GM19351 (cell line): ENCODE measurements at regions not wholly inside any gene's neighbourhood (a gene's known extent, or its start where the extent isn't known, plus 50 kb on each side); places are given as distances from the start of the nearest gene placed in this dataset.
"Not testable (repeated sequence)": the region's sequence is repeated elsewhere in the genome, so short reads cannot be mapped to it uniquely, and the experiment has no call there.

Experiments
- ATAC-seq: cut with Tn5 transposase; IDR thresholded peaks from one replicate; pipeline ENCODE4 v1.9.1; 2021; ENCODE audit warnings: mild to moderate bottlenecking, moderate library complexity; ENCODE audit not compliant: unreplicated experiment

- ATAC-seq = no peak
Measured at GRCh38 chr2:128591861-128592822, 273.5 kb upstream of the HS6ST1 start.

GRCh38 chr2:128593518-128593878 is 274.8 kb upstream of the HS6ST1 start:
- ATAC-seq = no peak

- ATAC-seq = no peak
Measured at GRCh38 chr2:128593879-128594650, 275.4 kb upstream of the HS6ST1 start.

GRCh38 chr2:128594651-128594910 is 275.9 kb upstream of the HS6ST1 start:
- no peak for ATAC-seq

GRCh38 chr2:128594953-128595677 is 276.4 kb upstream of the HS6ST1 start:
- ATAC-seq = no peak

GRCh38 chr2:128595763-128596395 is 277.2 kb upstream of the HS6ST1 start:
- ATAC-seq = no peak

- no peak for ATAC-seq
Measured at GRCh38 chr2:128596396-128597120, 277.9 kb upstream of the HS6ST1 start.

- ATAC-seq = no peak
Measured at GRCh38 chr2:128597121-128597762, 278.6 kb upstream of the HS6ST1 start.

- not testable (repeated sequence) for ATAC-seq
Measured at GRCh38 chr2:128598260-128598659, 279.6 kb upstream of the HS6ST1 start.

- ATAC-seq = no peak
Measured at GRCh38 chr2:128598862-128599441, 280.3 kb upstream of the HS6ST1 start.

GRCh38 chr2:128599700-128600099 is 281.0 kb upstream of the HS6ST1 start:
- ATAC-seq = no peak

- ATAC-seq = no peak
Measured at GRCh38 chr2:128600581-128601297, 282.1 kb upstream of the HS6ST1 start.

GRCh38 chr2:128601298-128602037 is 282.8 kb upstream of the HS6ST1 start:
- no peak for ATAC-seq

- no peak for ATAC-seq
Measured at GRCh38 chr2:128602038-128602698, 283.5 kb upstream of the HS6ST1 start.

GRCh38 chr2:128602699-128603101 is 284.0 kb upstream of the HS6ST1 start:
- ATAC-seq = no peak

- no peak for ATAC-seq
Measured at GRCh38 chr2:128603411-128603924, 284.8 kb upstream of the HS6ST1 start.

- ATAC-seq = no peak
Measured at GRCh38 chr2:128604045-128604444, 285.4 kb upstream of the HS6ST1 start.
